ENCODE measurements at regions not wholly inside any gene's neighbourhood (a gene's known extent, or its start where the extent isn't known, plus 50 kb on each side); places are given as distances from the start of the nearest gene placed in this dataset.

DNA sequence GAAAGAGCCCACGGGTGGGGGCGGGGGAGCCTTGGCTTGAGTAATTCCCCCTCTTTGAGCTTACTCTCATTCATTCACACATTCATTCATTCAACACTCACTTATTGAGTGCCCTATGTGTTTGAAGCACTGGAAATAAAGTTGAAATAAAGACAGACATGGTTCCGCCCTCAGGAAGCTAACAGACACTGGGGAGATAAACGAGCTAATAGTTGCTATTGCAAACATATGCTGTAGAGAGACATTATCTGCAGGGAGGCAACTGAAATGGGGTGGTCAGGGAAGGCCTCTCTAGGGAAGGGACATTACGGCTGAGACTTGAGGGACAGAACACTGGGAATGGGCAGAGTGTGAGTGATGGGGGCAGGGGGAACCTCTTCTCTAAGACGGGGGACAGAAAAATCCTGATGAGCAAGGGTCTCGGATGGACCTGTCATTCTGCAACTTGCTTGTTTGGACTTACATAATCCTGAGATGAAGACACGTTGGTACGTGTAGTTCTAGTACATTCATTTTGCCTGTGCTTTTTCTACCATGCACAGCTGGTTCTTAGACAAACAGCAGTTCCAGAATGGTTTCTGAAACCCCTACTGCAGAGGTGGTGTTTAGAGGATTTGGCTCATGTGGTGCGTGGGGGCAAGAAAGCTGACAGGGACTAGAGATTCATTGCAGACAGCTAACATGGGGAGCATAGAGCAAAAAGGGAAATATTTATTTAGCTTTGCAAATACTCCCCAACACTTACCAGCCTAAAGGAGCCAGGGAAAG, 71.1 kb upstream of the BLCAP start:
- Histone ChIP-seq H3K4me1 (ENCODE audit: control insufficient read depth, insufficient read depth, low read depth, low read length) (no peaks in the 10 kb centered on the region), H3K4ac (ENCODE audit: low read depth in 1 of 2, low read length in 2 of 2) (no peak overlapping the region), H4K91ac (ENCODE audit: low read length) (no peak overlapping the region), H2BK12ac (ENCODE audit: low read length in 2 of 2) (no peak overlapping the region), H3K14ac (ENCODE audit: low read length in 2 of 2) (no peak overlapping the region), H4K8ac (ENCODE audit: low read length) (no peak overlapping the region), H2BK5ac (ENCODE audit: low read depth, low read length, poor library complexity, severe bottlenecking) (no peak overlapping the region), H3K4me3 (ENCODE audit: insufficient read depth in 1 of 2, low read depth in 1 of 2, low read length in 2 of 2) (no peak overlapping the region), H3K79me1 (replicated peaks; ENCODE audit: low read length, poor library complexity, severe bottlenecking) (no peaks in the 10 kb centered on the region), H3K9me3 (ENCODE audit: control insufficient read depth, low read length) (peaks cover 6% of the 10 kb centered on the region), H3K4me2 (ENCODE audit: low read length, poor library complexity, severe bottlenecking) (no peak overlapping the region), H2BK120ac (ENCODE audit: low read depth, low read length) (no peak overlapping the region), H3K23ac (ENCODE audit: low read length in 2 of 2) (no peak overlapping the region), H3K27ac (ENCODE audit: low read length, poor library complexity, severe bottlenecking) (no peak overlapping the region), H3K18ac (ENCODE audit: low read depth in 1 of 2, low read length in 2 of 2) (no peak overlapping the region), H3K27me3 (ENCODE audit: control insufficient read depth in 1 of 2, insufficient read depth in 1 of 2, low read length in 2 of 2) (peaks cover 57 to 73% of the 10 kb centered on the region in 2 experiments), H3K9ac (ENCODE audit: low read length) (no peak overlapping the region), H3K36me3 (ENCODE audit: control insufficient read depth in 1 of 2, insufficient read depth in 2 of 2, low read depth in 1 of 2, low read length in 2 of 2) (no peaks in the 10 kb centered on the region), H2AK5ac (ENCODE audit: low read length, severe bottlenecking) (no peak overlapping the region), H2AFZ (ENCODE audit: low read depth, low read length) (no peak overlapping the region), H2BK15ac (ENCODE audit: low read depth, poor library complexity, severe bottlenecking) (no peak overlapping the region)
- WGBS, result 62% methylated on average over 7 of the region's 10 CpGs
- DNase-seq, result no peak

DNA sequence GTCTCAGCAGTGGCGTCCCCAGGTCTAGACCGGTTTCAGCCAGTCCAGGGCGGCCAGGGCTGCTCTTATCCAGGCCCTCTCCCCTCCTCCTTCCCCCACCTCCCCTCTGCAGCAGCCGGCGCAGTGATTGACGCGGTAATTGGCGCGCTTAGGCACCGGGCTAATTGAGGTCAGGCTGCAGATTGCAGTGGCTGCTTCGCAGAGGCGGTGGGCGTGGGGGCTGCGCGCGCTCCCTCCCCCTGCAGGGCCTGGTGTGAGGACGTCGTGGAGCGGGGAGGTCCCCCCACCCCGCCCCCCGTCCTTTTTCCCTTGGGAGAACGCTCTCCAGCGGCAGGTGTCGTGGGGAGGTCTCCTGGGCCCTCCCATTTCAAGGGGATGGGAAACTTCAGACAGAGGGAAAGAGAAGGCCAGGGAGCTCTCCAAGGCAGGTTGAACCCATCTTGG, 70.4 kb upstream of the BLCAP start:
- no peak overlapping the region for H4K91ac ChIP-seq (ENCODE audit: low read length)
- H3K4me2 ChIP-seq (ENCODE audit: low read length, poor library complexity, severe bottlenecking), result no peak overlapping the region
- no peak overlapping the region for H3K4me3 ChIP-seq (ENCODE audit: insufficient read depth in 1 of 2, low read depth in 1 of 2, low read length in 2 of 2)
- H2BK12ac ChIP-seq (ENCODE audit: low read length in 2 of 2), result no peak overlapping the region
- H2AFZ ChIP-seq (ENCODE audit: low read depth, low read length), result no peak overlapping the region
- H2BK15ac ChIP-seq (ENCODE audit: low read depth, poor library complexity, severe bottlenecking), result no peak overlapping the region
- whole genome bisulfite sequencing, result 1% methylated on average over 10 of the region's 24 CpGs
- H3K9ac ChIP-seq (ENCODE audit: low read length), result no peak overlapping the region
- no peak overlapping the region for H4K8ac ChIP-seq (ENCODE audit: low read length)
- no peak overlapping the region for H3K18ac ChIP-seq (ENCODE audit: low read depth in 1 of 2, low read length in 2 of 2)
- no peaks in the 10 kb centered on the region for H3K79me1 ChIP-seq (replicated peaks; ENCODE audit: low read length, poor library complexity, severe bottlenecking)
- H2BK5ac ChIP-seq (ENCODE audit: low read depth, low read length, poor library complexity, severe bottlenecking), result no peak overlapping the region
- no peak overlapping the region for H2BK120ac ChIP-seq (ENCODE audit: low read depth, low read length)
- no peak overlapping the region for H3K14ac ChIP-seq (ENCODE audit: low read length in 2 of 2)
- no peak overlapping the region for H3K23ac ChIP-seq (ENCODE audit: low read length in 2 of 2)
- peaks cover 62 to 78% of the 10 kb centered on the region in 2 experiments for H3K27me3 ChIP-seq (ENCODE audit: control insufficient read depth in 1 of 2, insufficient read depth in 1 of 2, low read length in 2 of 2)
- no peaks in the 10 kb centered on the region for H3K36me3 ChIP-seq (ENCODE audit: control insufficient read depth in 1 of 2, insufficient read depth in 2 of 2, low read depth in 1 of 2, low read length in 2 of 2)
- H3K4me1 ChIP-seq (ENCODE audit: control insufficient read depth, insufficient read depth, low read depth, low read length), result no peaks in the 10 kb centered on the region
- no peak overlapping the region for H2AK5ac ChIP-seq (ENCODE audit: low read length, severe bottlenecking)
- no peak for DNase-seq
- H3K9me3 ChIP-seq (ENCODE audit: control insufficient read depth, low read length), result peaks cover 6% of the 10 kb centered on the region
- no peak overlapping the region for H3K27ac ChIP-seq (ENCODE audit: low read length, poor library complexity, severe bottlenecking)
- H3K4ac ChIP-seq (ENCODE audit: low read depth in 1 of 2, low read length in 2 of 2), result no peak overlapping the region

DNA sequence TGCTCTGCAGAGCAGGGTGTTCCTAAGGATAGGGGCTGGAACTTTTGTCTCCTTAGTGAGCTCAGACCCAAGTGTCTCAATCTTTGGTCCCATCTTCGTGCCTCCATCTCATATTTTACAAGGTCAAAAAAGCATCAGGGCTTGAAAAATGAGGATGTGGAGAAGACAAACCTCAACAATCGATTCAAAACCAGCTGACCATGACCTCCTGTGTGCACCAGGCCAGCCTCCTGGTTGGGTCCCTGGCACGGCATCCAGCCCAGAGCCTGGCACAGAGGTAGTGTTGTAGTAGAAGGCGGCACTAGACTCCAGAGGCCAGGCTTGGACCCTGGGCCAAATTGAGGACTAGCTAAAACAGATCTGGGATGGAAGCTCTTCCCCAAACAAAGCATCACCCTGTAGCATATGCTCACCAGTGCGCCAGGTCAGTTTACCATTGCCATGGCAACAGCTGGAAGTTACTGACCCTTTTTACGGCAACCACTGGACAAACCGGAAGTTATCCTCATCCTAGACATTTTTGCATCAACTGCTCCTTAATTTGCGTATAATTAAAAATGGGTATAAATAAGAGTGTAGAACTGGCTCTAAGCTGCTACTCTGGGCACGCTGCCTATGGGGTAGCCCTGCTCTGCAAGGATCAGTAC, 69.3 kb upstream of the BLCAP start:
- Histone ChIP-seq H3K18ac (ENCODE audit: low read depth in 1 of 2, low read length in 2 of 2) (no peak overlapping the region), H4K8ac (ENCODE audit: low read length) (no peak overlapping the region), H3K9me3 (ENCODE audit: control insufficient read depth, low read length) (peaks cover 6% of the 10 kb centered on the region), H3K36me3 (ENCODE audit: control insufficient read depth in 1 of 2, insufficient read depth in 2 of 2, low read depth in 1 of 2, low read length in 2 of 2) (no peaks in the 10 kb centered on the region), H3K27me3 (ENCODE audit: control insufficient read depth in 1 of 2, insufficient read depth in 1 of 2, low read length in 2 of 2) (peaks cover 61 to 79% of the 10 kb centered on the region in 2 experiments), H3K4me3 (ENCODE audit: insufficient read depth in 1 of 2, low read depth in 1 of 2, low read length in 2 of 2) (no peak overlapping the region), H3K79me1 (replicated peaks; ENCODE audit: low read length, poor library complexity, severe bottlenecking) (no peaks in the 10 kb centered on the region), H3K4me2 (ENCODE audit: low read length, poor library complexity, severe bottlenecking) (no peak overlapping the region), H3K14ac (ENCODE audit: low read length in 2 of 2) (no peak overlapping the region), H2BK5ac (ENCODE audit: low read depth, low read length, poor library complexity, severe bottlenecking) (no peak overlapping the region), H3K4ac (ENCODE audit: low read depth in 1 of 2, low read length in 2 of 2) (no peak overlapping the region), H2BK120ac (ENCODE audit: low read depth, low read length) (no peak overlapping the region), H2BK12ac (ENCODE audit: low read length in 2 of 2) (no peak overlapping the region), H4K91ac (ENCODE audit: low read length) (no peak overlapping the region), H2AFZ (ENCODE audit: low read depth, low read length) (no peak overlapping the region), H3K9ac (ENCODE audit: low read length) (no peak overlapping the region), H3K23ac (ENCODE audit: low read length in 2 of 2) (no peak overlapping the region), H2BK15ac (ENCODE audit: low read depth, poor library complexity, severe bottlenecking) (no peak overlapping the region), H3K27ac (ENCODE audit: low read length, poor library complexity, severe bottlenecking) (no peak overlapping the region), H3K4me1 (ENCODE audit: control insufficient read depth, insufficient read depth, low read depth, low read length) (no peaks in the 10 kb centered on the region), H2AK5ac (ENCODE audit: low read length, severe bottlenecking) (no peak overlapping the region)
- no peak for DNase-seq
- WGBS, result 75% methylated on average over 6 of the region's 9 CpGs

DNA sequence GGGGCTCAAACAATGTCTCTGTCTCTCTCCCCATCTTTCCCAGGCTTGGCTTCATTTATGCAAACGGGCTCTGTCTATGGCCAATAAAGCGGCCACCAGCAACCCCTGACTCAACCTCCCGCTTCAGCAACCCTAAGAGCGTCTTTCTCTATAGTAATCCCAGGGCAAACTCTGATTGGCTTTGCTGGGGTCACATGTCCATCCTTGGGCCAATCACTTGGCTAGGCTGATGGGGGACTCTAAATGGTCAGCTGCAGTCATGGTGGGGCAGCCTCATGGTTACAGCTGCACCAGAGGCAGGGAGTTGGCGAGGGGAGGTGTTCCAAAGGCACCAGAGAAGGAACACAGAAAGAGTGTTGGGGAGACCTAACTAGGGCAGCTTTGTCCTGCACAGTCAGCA, 68.5 kb upstream of the BLCAP start:
- H4K8ac ChIP-seq (ENCODE audit: low read length), result no peak overlapping the region
- H3K18ac ChIP-seq (ENCODE audit: low read depth in 1 of 2, low read length in 2 of 2), result no peak overlapping the region
- 95% methylated on average over 5 of the region's 5 CpGs for WGBS
- H2BK5ac ChIP-seq (ENCODE audit: low read depth, low read length, poor library complexity, severe bottlenecking), result no peak overlapping the region
- H3K36me3 ChIP-seq (ENCODE audit: control insufficient read depth in 1 of 2, insufficient read depth in 2 of 2, low read depth in 1 of 2, low read length in 2 of 2), result no peaks in the 10 kb centered on the region
- H2BK12ac ChIP-seq (ENCODE audit: low read length in 2 of 2), result no peak overlapping the region
- H3K79me1 ChIP-seq (replicated peaks; ENCODE audit: low read length, poor library complexity, severe bottlenecking), result no peaks in the 10 kb centered on the region
- no peak overlapping the region for H2AK5ac ChIP-seq (ENCODE audit: low read length, severe bottlenecking)
- H3K4ac ChIP-seq (ENCODE audit: low read depth in 1 of 2, low read length in 2 of 2), result no peak overlapping the region
- H3K9me3 ChIP-seq (ENCODE audit: control insufficient read depth, low read length), result peaks cover 6% of the 10 kb centered on the region
- peaks cover 69 to 80% of the 10 kb centered on the region in 2 experiments for H3K27me3 ChIP-seq (ENCODE audit: control insufficient read depth in 1 of 2, insufficient read depth in 1 of 2, low read length in 2 of 2)
- H3K23ac ChIP-seq (ENCODE audit: low read length in 2 of 2), result no peak overlapping the region
- H4K91ac ChIP-seq (ENCODE audit: low read length), result no peak overlapping the region
- H3K9ac ChIP-seq (ENCODE audit: low read length), result no peak overlapping the region
- no peak overlapping the region for H3K4me3 ChIP-seq (ENCODE audit: insufficient read depth in 1 of 2, low read depth in 1 of 2, low read length in 2 of 2)
- H2BK120ac ChIP-seq (ENCODE audit: low read depth, low read length), result no peak overlapping the region
- no peak for DNase-seq
- no peak overlapping the region for H2BK15ac ChIP-seq (ENCODE audit: low read depth, poor library complexity, severe bottlenecking)
- no peak overlapping the region for H3K27ac ChIP-seq (ENCODE audit: low read length, poor library complexity, severe bottlenecking)
- no peak overlapping the region for H3K14ac ChIP-seq (ENCODE audit: low read length in 2 of 2)
- no peaks in the 10 kb centered on the region for H3K4me1 ChIP-seq (ENCODE audit: control insufficient read depth, insufficient read depth, low read depth, low read length)
- H2AFZ ChIP-seq (ENCODE audit: low read depth, low read length), result no peak overlapping the region
- H3K4me2 ChIP-seq (ENCODE audit: low read length, poor library complexity, severe bottlenecking), result no peak overlapping the region

Measured in mesenchymal stem cell (in vitro differentiated cells and primary cell).